ENCODE measurements at regions not wholly inside any gene's neighbourhood (a gene's known extent, or its start where the extent isn't known, plus 50 kb on each side); places are given as distances from the start of the nearest gene placed in this dataset.

GRCh38 chr5:12323637-12324229 lies 419.5 kb upstream of the CTNND2 start:
- TF ChIP-seq, protein P1, sequence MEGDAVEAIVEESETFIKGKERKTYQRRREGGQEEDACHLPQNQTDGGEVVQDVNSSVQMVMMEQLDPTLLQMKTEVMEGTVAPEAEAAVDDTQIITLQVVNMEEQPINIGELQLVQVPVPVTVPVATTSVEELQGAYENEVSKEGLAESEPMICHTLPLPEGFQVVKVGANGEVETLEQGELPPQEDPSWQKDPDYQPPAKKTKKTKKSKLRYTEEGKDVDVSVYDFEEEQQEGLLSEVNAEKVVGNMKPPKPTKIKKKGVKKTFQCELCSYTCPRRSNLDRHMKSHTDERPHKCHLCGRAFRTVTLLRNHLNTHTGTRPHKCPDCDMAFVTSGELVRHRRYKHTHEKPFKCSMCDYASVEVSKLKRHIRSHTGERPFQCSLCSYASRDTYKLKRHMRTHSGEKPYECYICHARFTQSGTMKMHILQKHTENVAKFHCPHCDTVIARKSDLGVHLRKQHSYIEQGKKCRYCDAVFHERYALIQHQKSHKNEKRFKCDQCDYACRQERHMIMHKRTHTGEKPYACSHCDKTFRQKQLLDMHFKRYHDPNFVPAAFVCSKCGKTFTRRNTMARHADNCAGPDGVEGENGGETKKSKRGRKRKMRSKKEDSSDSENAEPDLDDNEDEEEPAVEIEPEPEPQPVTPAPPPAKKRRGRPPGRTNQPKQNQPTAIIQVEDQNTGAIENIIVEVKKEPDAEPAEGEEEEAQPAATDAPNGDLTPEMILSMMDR (IDR thresholded peaks at IDR 0.05; ENCODE audit: insufficient read depth, low read length) = no peak
- no peak for TF ChIP-seq POLR2AphosphoS5 (IDR thresholded peaks at IDR 0.05; ENCODE audit: low read depth)
